ENCODE measurements at regions not wholly inside any gene's neighbourhood (a gene's known extent, or its start where the extent isn't known, plus 50 kb on each side); places are given as distances from the start of the nearest gene placed in this dataset.
"Not testable (repeated sequence)": the region's sequence is repeated elsewhere in the genome, so short reads cannot be mapped to it uniquely, and the experiment has no call there.

DNA sequence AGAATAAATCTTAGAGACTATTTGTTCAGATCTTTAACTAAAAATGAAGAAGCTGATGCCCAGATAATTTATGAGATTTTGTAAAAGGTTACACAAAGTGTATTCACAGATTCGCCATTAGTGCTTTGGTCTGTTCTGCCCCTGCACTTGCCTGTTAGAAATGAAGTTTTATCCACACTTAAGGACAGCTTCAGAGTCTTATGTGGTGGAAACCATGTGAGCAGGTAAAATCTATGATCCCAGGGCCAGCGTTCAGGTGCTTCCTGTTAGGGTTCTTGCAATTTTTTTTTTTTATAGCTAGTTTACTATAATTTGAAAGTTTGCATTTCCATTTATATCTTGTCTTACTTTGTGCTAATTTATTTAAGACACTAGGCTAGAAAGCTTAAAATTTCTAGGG, 561.6 kb downstream of the PRR16 start:
- H3K9me3 Mint-ChIP-seq = no peaks in the 10 kb centered on the region
- H3K36me3 Mint-ChIP-seq = no peaks in the 10 kb centered on the region
- CTCF ChIA-PET = no interaction called here
- no peaks in the 10 kb centered on the region for H3K4me1 Mint-ChIP-seq
- no peak overlapping the region for H3K27ac Mint-ChIP-seq
- no peaks in the 10 kb centered on the region for H3K27me3 Mint-ChIP-seq
- H3K4me3 Mint-ChIP-seq = no peak overlapping the region
- DNase-seq = no peak

DNA sequence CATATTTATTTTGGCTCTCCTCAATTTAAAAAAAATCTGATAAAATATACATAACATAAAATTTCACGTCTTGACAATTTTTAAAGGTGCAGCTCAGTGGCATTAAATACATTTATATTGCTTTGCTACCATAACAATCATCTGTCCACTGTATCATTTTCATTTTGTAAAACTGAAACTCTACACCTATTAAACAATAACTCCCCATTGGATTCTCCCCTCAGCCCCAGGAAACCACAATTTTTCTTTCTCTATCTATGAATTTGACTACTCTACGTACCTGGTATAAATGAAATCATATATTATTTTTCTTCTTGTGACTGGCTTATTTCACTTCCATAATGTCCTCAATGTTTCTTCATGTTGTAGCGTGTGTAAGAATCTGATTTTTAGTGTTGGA, 563.5 kb downstream of the PRR16 start:
- H3K27me3 Mint-ChIP-seq = no peaks in the 10 kb centered on the region
- H3K4me3 Mint-ChIP-seq = no peak overlapping the region
- peaks cover 2% of the 10 kb centered on the region for H3K9me3 Mint-ChIP-seq
- H3K4me1 Mint-ChIP-seq = no peaks in the 10 kb centered on the region
- DNase-seq = no peak
- no peak overlapping the region for H3K27ac Mint-ChIP-seq
- H3K36me3 Mint-ChIP-seq = no peaks in the 10 kb centered on the region
- CTCF ChIA-PET = no interaction called here

DNA sequence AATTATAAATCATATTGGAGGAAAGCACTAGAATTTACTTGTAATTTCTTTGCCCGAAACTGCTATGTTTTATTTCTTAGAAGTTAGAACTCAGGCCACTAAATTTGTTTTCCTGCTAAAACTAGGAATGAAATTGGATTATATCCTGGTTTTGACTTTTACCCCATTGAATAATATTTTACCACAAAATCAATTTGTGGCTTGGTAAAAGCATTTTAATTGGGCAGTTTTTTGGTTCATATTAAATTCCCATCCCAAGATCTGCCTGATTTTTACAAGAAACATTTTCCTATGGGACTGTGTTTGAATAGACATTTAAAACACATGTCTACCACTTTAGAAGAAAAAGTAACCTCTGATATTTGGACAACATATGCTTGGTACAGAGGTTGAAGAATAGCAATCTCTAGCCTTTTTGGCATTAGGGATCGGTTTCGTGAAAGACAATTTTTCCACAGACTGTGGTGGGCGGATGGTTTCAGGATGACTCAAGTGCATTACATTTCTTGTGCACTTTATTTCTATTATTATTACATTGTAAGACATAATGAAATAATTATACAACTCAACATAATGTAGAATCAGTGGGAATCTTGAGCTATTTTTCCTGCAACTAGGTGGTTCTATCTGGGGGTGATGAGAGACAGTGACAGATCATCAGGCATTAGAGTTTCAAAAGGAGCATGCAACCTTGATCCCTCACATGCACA, 565.6 kb downstream of the PRR16 start:
- DNase-seq = no peak
- Mint-ChIP-seq H3K9me3 (peaks cover 2% of the 10 kb centered on the region), H3K4me3 (no peak overlapping the region), H3K4me1 (no peaks in the 10 kb centered on the region), H3K27me3 (no peaks in the 10 kb centered on the region), H3K27ac (no peak overlapping the region), H3K36me3 (no peaks in the 10 kb centered on the region)
- CTCF ChIA-PET = no interaction called here

DNA sequence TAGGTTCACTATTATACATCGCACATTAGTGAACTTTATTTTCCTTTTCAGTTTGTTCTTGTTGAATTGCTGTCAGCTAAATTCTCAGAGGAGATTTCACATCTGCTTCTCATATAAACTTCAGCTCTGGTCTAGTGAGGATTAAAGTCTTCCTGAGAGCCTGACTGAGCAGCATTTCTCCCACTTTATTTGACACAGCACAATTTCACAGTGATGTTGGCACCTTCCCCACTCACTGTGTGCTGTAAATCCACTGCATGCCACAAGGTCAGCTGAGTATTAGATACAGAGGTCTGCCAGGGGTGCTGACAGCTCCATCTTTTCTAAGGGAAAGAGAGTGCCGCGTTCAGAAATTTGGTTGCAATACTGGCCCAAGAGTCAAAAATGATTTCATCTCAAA, 567.4 kb downstream of the PRR16 start:
- Mint-ChIP-seq H3K4me3 (no peak overlapping the region), H3K9me3 (peaks cover 2% of the 10 kb centered on the region), H3K36me3 (no peaks in the 10 kb centered on the region), H3K27ac (no peak overlapping the region), H3K4me1 (no peaks in the 10 kb centered on the region), H3K27me3 (no peaks in the 10 kb centered on the region)
- CTCF ChIA-PET = no interaction called here
- DNase-seq = no peak

DNA sequence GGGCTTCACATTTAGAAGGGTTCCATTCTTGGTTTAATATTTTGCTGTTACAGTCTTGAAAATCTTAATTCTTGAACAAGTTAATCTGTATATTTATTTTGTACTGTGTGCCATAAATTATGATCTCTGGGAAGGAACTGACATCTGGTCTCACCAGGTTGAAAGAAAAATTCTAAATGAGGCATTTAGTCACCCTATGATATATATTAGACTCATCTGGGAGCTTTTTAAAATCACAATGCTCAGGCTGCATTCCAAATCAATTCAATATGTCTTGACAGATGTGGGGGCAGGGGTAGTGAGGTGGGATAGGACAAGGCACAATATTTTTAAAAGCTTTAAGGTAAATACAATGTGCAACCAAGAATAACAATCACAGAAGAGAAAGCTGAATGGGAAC, 569.2 kb downstream of the PRR16 start:
- CTCF ChIA-PET = no interaction called here
- H3K4me3 Mint-ChIP-seq = no peak overlapping the region
- DNase-seq = no peak
- H3K9me3 Mint-ChIP-seq = peaks cover 5% of the 10 kb centered on the region
- H3K4me1 Mint-ChIP-seq = no peaks in the 10 kb centered on the region
- H3K36me3 Mint-ChIP-seq = no peaks in the 10 kb centered on the region
- no peaks in the 10 kb centered on the region for H3K27me3 Mint-ChIP-seq
- H3K27ac Mint-ChIP-seq = no peak overlapping the region

DNA sequence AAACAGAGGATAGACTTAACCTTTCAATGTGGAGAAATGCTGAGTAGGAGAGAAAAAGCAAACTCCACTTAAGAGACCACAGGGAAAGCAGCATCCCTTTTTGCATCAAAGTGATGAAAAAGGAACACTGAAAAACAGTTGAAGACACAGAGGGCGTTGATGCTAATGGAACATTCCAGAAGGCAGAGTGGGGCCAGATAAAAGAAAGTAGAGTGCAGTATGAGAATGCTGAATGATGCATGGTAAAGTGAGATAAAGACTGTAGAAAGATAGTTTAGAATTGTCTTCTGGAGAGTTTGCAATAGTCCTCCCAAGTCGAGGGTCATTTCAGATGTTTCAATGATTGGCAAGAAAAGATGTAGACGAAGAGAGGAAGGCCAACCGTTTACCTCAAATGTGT, 574.3 kb downstream of the PRR16 start:
- H3K9me3 Mint-ChIP-seq = peaks cover 8% of the 10 kb centered on the region
- no peaks in the 10 kb centered on the region for H3K4me1 Mint-ChIP-seq
- no peaks in the 10 kb centered on the region for H3K36me3 Mint-ChIP-seq
- CTCF ChIA-PET = no interaction called here
- H3K27ac Mint-ChIP-seq = no peak overlapping the region
- DNase-seq = no peak
- H3K4me3 Mint-ChIP-seq = no peak overlapping the region
- no peaks in the 10 kb centered on the region for H3K27me3 Mint-ChIP-seq

DNA sequence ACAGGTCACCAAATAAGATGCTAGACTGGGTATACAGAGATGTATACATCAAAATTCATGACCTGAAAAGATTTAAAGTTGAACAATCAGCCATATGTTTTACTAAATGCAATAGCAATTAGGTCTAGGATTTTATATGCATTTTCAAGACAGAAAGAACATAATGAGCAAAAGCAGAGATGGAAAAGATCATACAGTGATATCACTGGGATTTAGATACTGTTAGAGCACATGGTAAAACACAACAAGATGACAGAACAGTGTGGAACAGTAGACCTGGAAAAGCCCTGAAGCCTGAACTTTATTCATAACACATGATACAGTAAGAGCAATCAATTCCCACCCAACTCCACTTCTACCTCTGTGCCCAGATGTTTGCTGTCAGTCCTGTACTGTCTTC, 585.9 kb downstream of the PRR16 start:
- CTCF ChIA-PET = no interaction called here
- Mint-ChIP-seq H3K4me3 (no peak overlapping the region), H3K27ac (no peak overlapping the region), H3K27me3 (no peaks in the 10 kb centered on the region), H3K36me3 (no peaks in the 10 kb centered on the region), H3K4me1 (no peaks in the 10 kb centered on the region), H3K9me3 (peaks cover 6% of the 10 kb centered on the region)
- DNase-seq = no peak

DNA sequence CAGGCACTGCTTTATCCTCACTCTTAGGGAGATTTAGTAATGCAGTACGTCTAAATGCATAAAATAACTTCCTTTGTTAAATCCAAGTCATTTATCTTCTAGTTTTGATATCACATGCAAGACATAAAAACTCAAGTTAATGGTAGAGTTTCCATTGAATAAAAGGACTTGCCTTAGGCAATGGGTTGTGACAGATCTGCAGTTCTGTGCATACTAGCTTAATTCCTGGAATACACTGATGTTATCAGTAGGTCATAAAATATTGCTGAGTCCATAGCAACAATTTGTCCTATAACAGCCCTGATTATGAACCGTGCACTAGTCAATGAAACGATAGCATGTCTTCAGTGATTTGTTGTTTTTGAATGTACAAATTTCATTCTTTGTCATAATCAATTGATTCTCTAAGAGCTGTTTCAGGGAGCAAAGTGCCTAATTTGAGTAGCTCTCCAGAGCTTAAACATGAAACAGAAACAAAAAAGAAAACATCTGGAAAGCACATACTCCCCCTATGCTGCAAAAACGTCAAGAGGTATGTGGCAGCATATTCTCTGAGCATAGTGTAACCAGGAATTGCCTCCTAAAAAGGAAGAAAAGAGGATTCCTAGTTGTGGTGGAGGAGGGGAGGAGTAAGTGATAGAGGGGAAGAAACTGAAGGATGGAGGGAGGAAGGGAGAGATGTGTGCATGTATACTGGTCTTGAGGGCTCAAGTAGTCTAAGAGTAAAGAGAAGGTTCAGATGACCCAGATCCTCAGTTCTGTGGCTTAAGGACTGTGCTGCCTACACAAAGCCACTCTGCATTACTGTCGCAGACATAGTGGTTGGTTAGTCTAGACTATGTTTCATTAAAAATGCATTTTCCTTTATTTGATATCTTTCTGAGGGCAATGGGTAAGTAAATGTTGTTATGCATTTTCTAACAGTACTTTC, 589.2 kb downstream of the PRR16 start:
- H3K27ac Mint-ChIP-seq = no peak overlapping the region

DNA sequence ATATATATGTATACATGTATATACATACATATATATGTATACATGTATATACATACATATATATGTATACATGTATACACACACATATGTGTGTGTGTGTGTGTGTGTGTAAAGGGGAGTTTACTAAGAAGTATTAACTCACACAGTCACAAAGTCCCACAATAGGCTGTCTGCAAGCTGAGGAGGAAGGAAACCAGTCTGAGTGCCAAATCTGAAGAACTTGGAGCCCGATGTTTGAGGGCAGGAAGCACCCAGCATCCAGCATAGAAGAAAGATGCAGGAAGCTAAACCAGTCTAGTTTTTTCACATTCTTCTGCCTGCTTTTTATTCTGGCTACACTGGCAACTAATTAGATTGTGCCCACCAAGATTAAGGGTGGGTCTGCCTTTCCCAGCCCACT, 591.5 kb downstream of the PRR16 start:
- DNase-seq = no peak
- Mint-ChIP-seq H3K4me3 (no peak overlapping the region), H3K27me3 (no peaks in the 10 kb centered on the region), H3K9me3 (peaks cover 13% of the 10 kb centered on the region), H3K36me3 (no peaks in the 10 kb centered on the region), H3K27ac (no peak overlapping the region), H3K4me1 (no peaks in the 10 kb centered on the region)
- CTCF ChIA-PET = no interaction called here

More for the DNA sequence above, 589.2 kb downstream of the PRR16 start:
- Mint-ChIP-seq H3K36me3 (no peaks in the 10 kb centered on the region), H3K9me3 (peaks cover 6% of the 10 kb centered on the region), H3K27me3 (no peaks in the 10 kb centered on the region), H3K4me3 (no peak overlapping the region), H3K4me1 (no peaks in the 10 kb centered on the region)
- CTCF ChIA-PET = no interaction called here
- DNase-seq = no peak

DNA sequence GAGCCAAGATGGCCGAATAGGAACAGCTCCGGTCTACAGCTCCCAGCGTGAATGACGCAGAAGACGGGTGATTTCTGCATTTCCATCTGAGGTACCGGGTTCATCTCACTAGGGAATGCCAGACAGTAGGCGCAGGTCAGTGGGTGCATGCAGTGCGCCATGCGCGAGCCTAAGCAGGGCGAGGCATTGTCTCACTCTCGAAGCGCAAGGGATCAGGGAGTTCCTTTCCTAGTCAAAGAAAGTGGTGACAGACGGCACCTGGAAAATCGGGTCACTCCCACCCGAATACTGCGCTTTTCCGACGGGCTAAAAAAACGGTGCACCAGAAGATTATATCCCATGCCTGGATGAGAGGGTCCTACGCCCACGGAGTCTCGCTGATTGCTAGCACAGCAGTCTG, 600.1 kb downstream of the PRR16 start:
- H3K27ac Mint-ChIP-seq, H3K9me3 Mint-ChIP-seq, CTCF ChIA-PET, H3K4me3 Mint-ChIP-seq, DNase-seq, H3K4me1 Mint-ChIP-seq, H3K36me3 Mint-ChIP-seq, H3K27me3 Mint-ChIP-seq: not testable (repeated sequence)

DNA sequence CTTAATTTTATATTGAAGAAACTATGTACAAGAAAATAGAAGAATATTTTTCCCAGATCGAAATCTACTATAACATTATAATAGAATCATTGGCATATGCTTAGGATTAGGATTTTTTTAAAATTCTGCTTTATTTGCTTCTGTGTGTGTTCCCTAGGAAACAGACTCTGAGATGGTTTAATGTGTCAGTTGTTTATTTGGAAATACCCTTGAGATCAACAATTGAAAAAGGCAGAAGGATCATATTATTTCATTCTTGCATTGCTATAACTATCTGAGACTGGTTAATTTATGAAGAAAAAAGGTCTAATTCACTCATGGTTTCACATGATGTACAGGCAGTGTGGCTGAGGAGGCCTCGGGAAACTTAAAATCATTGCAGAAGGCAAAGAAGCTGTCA, 622.6 kb downstream of the PRR16 start:
- peaks cover 10% of the 10 kb centered on the region for H3K9me3 Mint-ChIP-seq
- CTCF ChIA-PET = no interaction called here
- H3K27ac Mint-ChIP-seq = no peak overlapping the region
- H3K36me3 Mint-ChIP-seq = no peaks in the 10 kb centered on the region
- H3K4me3 Mint-ChIP-seq = no peak overlapping the region
- DNase-seq = no peak
- no peaks in the 10 kb centered on the region for H3K27me3 Mint-ChIP-seq
- no peaks in the 10 kb centered on the region for H3K4me1 Mint-ChIP-seq

DNA sequence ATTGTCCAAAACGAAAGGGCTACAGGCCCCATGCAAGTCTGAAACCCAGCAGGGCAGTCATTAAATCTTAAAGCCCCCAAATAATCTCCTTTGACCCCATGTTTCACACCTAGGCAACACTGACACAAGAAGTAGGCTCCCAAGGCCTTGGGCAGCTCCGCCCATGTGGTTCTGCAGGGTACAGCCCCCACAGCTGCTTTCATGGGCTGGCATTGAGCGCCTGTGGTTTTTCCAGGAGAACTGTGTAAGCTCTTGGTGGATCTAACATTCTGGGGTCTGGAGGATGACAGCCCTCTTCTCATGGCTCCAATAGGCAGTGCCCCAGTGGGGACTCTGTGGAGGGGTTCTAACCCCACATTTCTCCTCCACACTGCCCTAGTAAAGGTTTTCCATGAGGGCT, 623.5 kb downstream of the PRR16 start:
- no peaks in the 10 kb centered on the region for H3K27me3 Mint-ChIP-seq
- no peak overlapping the region for H3K27ac Mint-ChIP-seq
- H3K4me1 Mint-ChIP-seq = no peaks in the 10 kb centered on the region
- DNase-seq = no peak
- H3K36me3 Mint-ChIP-seq = no peaks in the 10 kb centered on the region
- no peak overlapping the region for H3K4me3 Mint-ChIP-seq
- CTCF ChIA-PET = no interaction called here
- H3K9me3 Mint-ChIP-seq = peaks cover 10% of the 10 kb centered on the region

DNA sequence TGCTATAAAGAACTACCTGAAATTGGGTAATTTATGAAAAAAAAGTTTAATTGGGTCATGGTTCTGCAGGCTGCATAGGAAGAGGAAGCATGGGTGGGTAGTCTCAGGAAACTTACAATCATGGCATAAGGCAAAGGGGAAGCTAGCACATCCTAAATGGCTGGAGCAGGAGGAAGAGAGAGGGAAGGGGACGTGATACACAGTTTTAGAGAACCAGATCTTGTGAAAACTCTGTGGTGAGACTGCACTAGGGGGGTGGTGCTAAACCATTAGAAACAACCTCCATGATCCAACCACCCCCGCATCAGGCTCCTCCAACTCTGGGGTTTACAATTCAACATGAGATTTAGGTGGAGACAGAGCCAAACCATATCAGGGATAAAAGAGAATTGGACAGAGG, 624.2 kb downstream of the PRR16 start:
- Mint-ChIP-seq H3K4me3 (no peak overlapping the region), H3K27me3 (no peaks in the 10 kb centered on the region), H3K36me3 (no peaks in the 10 kb centered on the region), H3K4me1 (no peaks in the 10 kb centered on the region), H3K27ac (no peak overlapping the region), H3K9me3 (peaks cover 8% of the 10 kb centered on the region)
- CTCF ChIA-PET = no interaction called here
- DNase-seq = no peak

DNA sequence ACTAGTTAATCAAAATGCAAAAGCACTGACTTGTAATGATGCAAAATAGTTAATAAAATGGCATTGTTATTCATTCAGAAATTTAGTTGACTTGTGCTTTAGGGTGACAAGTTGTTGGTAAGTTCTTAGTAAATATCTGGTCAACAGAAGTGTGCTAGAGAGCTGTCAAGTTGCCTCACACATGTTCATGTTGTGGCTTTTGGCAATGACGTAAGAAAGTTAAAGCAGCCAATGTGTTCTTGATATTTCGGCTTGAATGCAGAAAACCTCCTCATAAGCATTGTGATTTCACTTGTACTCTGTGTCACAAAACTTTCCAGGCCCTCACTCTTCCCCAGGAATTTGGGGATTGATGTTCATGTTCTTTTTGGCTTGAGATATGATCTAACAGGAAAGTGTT, 626.7 kb downstream of the PRR16 start:
- no peak overlapping the region for H3K4me3 Mint-ChIP-seq
- H3K27me3 Mint-ChIP-seq = no peaks in the 10 kb centered on the region
- no peak overlapping the region for H3K27ac Mint-ChIP-seq
- CTCF ChIA-PET = no interaction called here
- no peak for DNase-seq
- H3K4me1 Mint-ChIP-seq = no peaks in the 10 kb centered on the region
- H3K9me3 Mint-ChIP-seq = peaks cover 8% of the 10 kb centered on the region
- no peaks in the 10 kb centered on the region for H3K36me3 Mint-ChIP-seq

DNA sequence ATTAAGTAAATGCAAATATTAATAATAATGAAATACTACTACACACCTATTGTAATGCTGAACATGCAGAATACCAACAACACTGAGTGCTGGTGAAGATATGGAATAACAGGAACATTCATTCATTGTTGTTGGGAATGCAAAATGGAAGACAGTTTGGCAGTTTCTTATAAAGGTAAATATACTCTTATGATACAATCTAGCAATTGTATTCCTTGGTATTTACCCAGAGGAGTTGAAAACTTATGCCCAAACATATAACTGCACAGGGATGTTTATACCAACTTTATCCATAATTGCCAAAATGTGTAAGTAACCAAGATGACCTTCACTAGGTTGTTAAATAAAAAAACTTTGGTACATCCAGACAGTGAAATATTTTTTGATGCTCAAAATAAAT, 636.8 kb downstream of the PRR16 start:
- no peak overlapping the region for H3K4me3 Mint-ChIP-seq
- no peaks in the 10 kb centered on the region for H3K4me1 Mint-ChIP-seq
- no peak for DNase-seq
- H3K9me3 Mint-ChIP-seq = peaks cover 3% of the 10 kb centered on the region
- H3K27ac Mint-ChIP-seq = no peak overlapping the region
- H3K36me3 Mint-ChIP-seq = no peaks in the 10 kb centered on the region
- CTCF ChIA-PET = no interaction called here
- H3K27me3 Mint-ChIP-seq = no peaks in the 10 kb centered on the region

Measured in activated naive CD4-positive, alpha-beta T cell treated with anti-CD3 and anti-CD28 coated beads, Interleukin-2, amount 10 ng/mL, durations not matched to agents 7 days and 5 days (primary cell).